ENCODE measurements at regions not wholly inside any gene's neighbourhood (a gene's known extent, or its start where the extent isn't known, plus 50 kb on each side); places are given as distances from the start of the nearest gene placed in this dataset.

- H3K4me1 ChIP-seq: no peaks in the 10 kb centered on the region
Observed at GRCh38 chr7:25877802-25878789, 273.9 kb upstream of the NFE2L3 start.

GRCh38 chr7:25879799-25880198 is 272.2 kb upstream of the NFE2L3 start:
- Histone ChIP-seq H2AFZ (no peak overlapping the region), H3K9me3 (ENCODE audit: control insufficient read depth, low read length) (no peaks in the 10 kb centered on the region), H3K4me2 (ENCODE audit: low read length) (no peak overlapping the region), H3K36me3 (ENCODE audit: control insufficient read depth, insufficient read depth, low read length) (no peaks in the 10 kb centered on the region), H3K4me1 (no peaks in the 10 kb centered on the region), H3K9ac (no peak overlapping the region), H3K79me2 (no peaks in the 10 kb centered on the region), H3K27me3 (ENCODE audit: control insufficient read depth, insufficient read depth, low read length) (no peaks in the 10 kb centered on the region), H3K4me3 (ENCODE audit: low read depth, low read length) (no peak overlapping the region), H3K27ac (no peak overlapping the region)
- no peak for TF ChIP-seq CTCF (IDR thresholded peaks at IDR 0.05)

More at GRCh38 chr7:25877802-25878789, 273.9 kb upstream of the NFE2L3 start:
- TF ChIP-seq CTCF (IDR thresholded peaks at IDR 0.05): no peak
- no peaks in the 10 kb centered on the region for H3K27me3 ChIP-seq (ENCODE audit: control insufficient read depth, insufficient read depth, low read length)
- no peaks in the 10 kb centered on the region for H3K9me3 ChIP-seq (ENCODE audit: control insufficient read depth, low read length)
- no peaks in the 10 kb centered on the region for H3K36me3 ChIP-seq (ENCODE audit: control insufficient read depth, insufficient read depth, low read length)
- no peaks in the 10 kb centered on the region for H3K79me2 ChIP-seq
- H2AFZ ChIP-seq: no peak overlapping the region
- H3K4me3 ChIP-seq (ENCODE audit: low read depth, low read length): no peak overlapping the region
- no peak overlapping the region for H3K9ac ChIP-seq
- H3K4me2 ChIP-seq (ENCODE audit: low read length): no peak overlapping the region
- no peak overlapping the region for H3K27ac ChIP-seq

DNA sequence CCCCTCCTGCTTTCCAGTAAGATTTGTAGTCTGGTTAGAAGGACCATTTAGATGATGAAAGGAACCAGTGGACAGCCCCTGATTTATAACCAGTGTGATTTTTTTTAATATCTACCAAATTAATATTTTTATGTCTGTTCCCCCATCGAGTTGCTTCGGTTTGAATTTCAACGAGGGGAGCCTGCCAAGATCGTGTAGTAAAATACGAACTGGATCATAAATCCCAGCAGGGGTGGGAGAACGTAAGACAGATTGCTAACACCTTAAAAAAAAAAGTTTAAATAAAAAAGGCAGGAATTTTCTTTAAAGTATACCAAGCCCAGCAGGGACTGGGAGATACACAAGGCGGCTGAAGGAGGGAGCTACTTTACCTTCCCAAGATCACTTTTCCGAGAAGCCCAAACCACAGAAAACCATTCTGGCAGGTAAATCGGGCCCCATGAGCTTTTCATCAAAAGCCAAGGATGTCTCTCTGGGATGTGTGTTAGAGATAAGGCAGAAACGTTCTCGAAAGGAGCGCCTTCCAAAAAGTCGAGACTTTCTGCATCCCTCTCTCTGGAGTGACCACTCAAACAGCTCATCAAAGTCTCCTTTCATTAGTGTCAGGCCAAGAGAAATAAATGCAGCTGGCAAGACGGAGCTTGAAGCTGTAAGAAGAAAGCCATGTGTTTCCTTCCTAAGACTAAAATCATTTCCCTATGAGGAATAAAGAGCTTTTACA is 270.5 kb upstream of the NFE2L3 start:
- Histone ChIP-seq H3K9ac (no peak overlapping the region), H3K4me3 (ENCODE audit: low read depth, low read length) (no peak overlapping the region), H3K79me2 (no peaks in the 10 kb centered on the region), H3K4me2 (ENCODE audit: low read length) (no peak overlapping the region), H2AFZ (no peak overlapping the region), H3K27ac (no peak overlapping the region), H3K9me3 (ENCODE audit: control insufficient read depth, low read length) (no peaks in the 10 kb centered on the region), H3K36me3 (ENCODE audit: control insufficient read depth, insufficient read depth, low read length) (no peaks in the 10 kb centered on the region), H3K4me1 (no peaks in the 10 kb centered on the region), H3K27me3 (ENCODE audit: control insufficient read depth, insufficient read depth, low read length) (no peaks in the 10 kb centered on the region)
- no peak for TF ChIP-seq CTCF (IDR thresholded peaks at IDR 0.05)

DNA sequence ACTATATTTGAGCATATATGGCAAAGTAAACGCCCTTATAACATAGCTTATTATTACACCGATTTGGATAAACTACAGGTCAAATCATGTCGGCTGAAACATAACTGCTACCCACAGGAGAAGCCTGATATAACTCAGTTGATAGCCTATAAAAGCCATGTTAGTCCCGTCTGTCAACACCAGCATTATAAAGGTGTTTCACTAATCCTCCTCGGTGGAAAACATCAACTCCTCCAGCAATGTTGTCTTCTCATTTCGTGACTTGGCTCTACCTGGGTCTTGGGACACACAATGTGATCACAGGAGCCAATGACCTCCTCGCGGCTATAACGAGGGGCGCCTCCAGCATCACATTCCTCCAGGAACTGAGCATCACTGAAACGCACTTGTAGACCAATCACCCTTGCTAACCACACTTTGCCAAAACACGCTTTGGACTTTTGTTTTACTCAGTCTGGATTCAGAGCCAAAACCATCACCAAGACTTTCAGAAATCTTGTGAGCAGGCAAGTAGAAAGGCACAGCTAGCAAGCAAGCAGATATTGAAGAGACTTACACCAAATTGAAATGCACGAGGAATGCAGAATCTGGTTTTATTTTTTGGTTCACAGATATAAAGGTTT is 269.7 kb upstream of the NFE2L3 start:
- H3K27me3 ChIP-seq (ENCODE audit: control insufficient read depth, insufficient read depth, low read length): no peaks in the 10 kb centered on the region

More for the DNA sequence above, 269.7 kb upstream of the NFE2L3 start:
- H3K27ac ChIP-seq: no peak overlapping the region
- H3K36me3 ChIP-seq (ENCODE audit: control insufficient read depth, insufficient read depth, low read length): no peaks in the 10 kb centered on the region
- no peak for TF ChIP-seq CTCF (IDR thresholded peaks at IDR 0.05)
- no peak overlapping the region for H3K9ac ChIP-seq
- H3K4me3 ChIP-seq (ENCODE audit: low read depth, low read length): no peak overlapping the region
- no peak overlapping the region for H2AFZ ChIP-seq
- no peaks in the 10 kb centered on the region for H3K4me1 ChIP-seq
- H3K79me2 ChIP-seq: no peaks in the 10 kb centered on the region
- H3K9me3 ChIP-seq (ENCODE audit: control insufficient read depth, low read length): no peaks in the 10 kb centered on the region
- H3K4me2 ChIP-seq (ENCODE audit: low read length): no peak overlapping the region
